Cerebellar nuclear complex (tissue), 1 donor: ENCODE measurements at regions not wholly inside any gene's neighbourhood (a gene's known extent, or its start where the extent isn't known, plus 50 kb on each side); places are given as distances from the start of the nearest gene placed in this dataset.
"Not testable (repeated sequence)": the region's sequence is repeated elsewhere in the genome, so short reads cannot be mapped to it uniquely, and the experiment has no call there.

ENCODE experiments used
- DNase-seq, 2 experiments: peaks; one replicate each; lab custom pipeline; 2025; lab: John Stamatoyannopoulos, UW

GRCh38 chr21:14754682-14755081 is 208.6 kb upstream of the SAMSN1 start:
- no peak for DNase-seq

GRCh38 chr21:14754259-14754604 is 208.1 kb upstream of the SAMSN1 start:
- DNase-seq: no peak

- no peak for DNase-seq
These were observed 207.5 kb upstream of the SAMSN1 start for GRCh38 chr21:14753466-14754258.

GRCh38 chr21:14753069-14753465 is 207.0 kb upstream of the SAMSN1 start:
- no peak for DNase-seq

- DNase-seq: no peak
These were observed 206.3 kb upstream of the SAMSN1 start for GRCh38 chr21:14752345-14752909.

- DNase-seq: no peak
These were observed 205.7 kb upstream of the SAMSN1 start for GRCh38 chr21:14751602-14752344.

GRCh38 chr21:14751011-14751410 is 204.9 kb upstream of the SAMSN1 start:
- DNase-seq: no peak

- DNase-seq: no peak
These were observed 203.9 kb upstream of the SAMSN1 start for GRCh38 chr21:14750041-14750440.

- no peak for DNase-seq
These were observed 202.5 kb upstream of the SAMSN1 start for GRCh38 chr21:14748662-14749061.

GRCh38 chr21:14744368-14744767 is 198.3 kb upstream of the SAMSN1 start:
- DNase-seq: no peak

- no peak for DNase-seq
These were observed 196.0 kb upstream of the SAMSN1 start for GRCh38 chr21:14742119-14742518.

GRCh38 chr21:14741256-14741655 is 195.1 kb upstream of the SAMSN1 start:
- no peak for DNase-seq

- DNase-seq: no peak
These were observed 194.6 kb upstream of the SAMSN1 start for GRCh38 chr21:14740692-14741091.

- no peak for DNase-seq
These were observed 194.0 kb upstream of the SAMSN1 start for GRCh38 chr21:14740116-14740515.

- DNase-seq: no peak
These were observed 193.5 kb upstream of the SAMSN1 start for GRCh38 chr21:14739590-14739989.

GRCh38 chr21:14738576-14738975 is 192.5 kb upstream of the SAMSN1 start:
- DNase-seq: not testable (repeated sequence)

- DNase-seq: no peak
These were observed 191.8 kb upstream of the SAMSN1 start for GRCh38 chr21:14737922-14738321.

- DNase-seq: no peak
These were observed 191.2 kb upstream of the SAMSN1 start for GRCh38 chr21:14737284-14737691.

- no peak for DNase-seq
These were observed 190.6 kb upstream of the SAMSN1 start for GRCh38 chr21:14736672-14737071.

GRCh38 chr21:14736162-14736561 is 190.0 kb upstream of the SAMSN1 start:
- no peak for DNase-seq

GRCh38 chr21:14734833-14735232 is 188.7 kb upstream of the SAMSN1 start:
- DNase-seq: no peak

GRCh38 chr21:14734191-14734590 is 188.1 kb upstream of the SAMSN1 start:
- no peak for DNase-seq

- DNase-seq: no peak
These were observed 179.1 kb upstream of the SAMSN1 start for GRCh38 chr21:14725219-14725618.
